HUES6 (cell line): ENCODE measurements at regions not wholly inside any gene's neighbourhood (a gene's known extent, or its start where the extent isn't known, plus 50 kb on each side); places are given as distances from the start of the nearest gene placed in this dataset.

Experiments
- H3K27ac ChIP-seq: 2 replicates; pipeline ENCODE4 v1.7.0; 2013; ENCODE audit warnings: low read depth, mild to moderate bottlenecking, low read length, inconsistent platforms
- H3K27me3 ChIP-seq: 2 replicates; pipeline ENCODE4 v1.6.1; 2013; ENCODE audit warnings: low read length; ENCODE audit not compliant: control insufficient read depth, insufficient read depth
- H3K36me3 ChIP-seq: 2 replicates; pipeline ENCODE4 v1.6.1; 2013; ENCODE audit warnings: low read length; ENCODE audit not compliant: control insufficient read depth, insufficient read depth
- H3K4me1 ChIP-seq: 2 replicates; pipeline ENCODE4 v1.6.1; 2013; ENCODE audit warnings: low read length; ENCODE audit not compliant: control insufficient read depth, insufficient read depth
- H3K4me3 ChIP-seq: 2 replicates; pipeline ENCODE4 v1.5.1; 2013; ENCODE audit warnings: low read depth, low read length
- H3K9ac ChIP-seq: one replicate; pipeline ENCODE4 v1.6.1; 2013; ENCODE audit warnings: mild to moderate bottlenecking, low read length
- H3K9me3 ChIP-seq: 2 replicates; pipeline ENCODE4 v1.6.1; 2013; ENCODE audit warnings: low read depth, low read length; ENCODE audit not compliant: control insufficient read depth, insufficient read depth

- Histone ChIP-seq H3K9me3 (no peaks in the 10 kb centered on the region; the same call in 1 of the 2 replicates), H3K4me3 (peak overlapping the region; percentile 42), H3K27me3 (peaks cover 4% of the 10 kb centered on the region; the same call in 1 of the 2 replicates), H3K4me1 (peaks cover 27% of the 10 kb centered on the region), H3K36me3 (no peaks in the 10 kb centered on the region), H3K9ac (no peak overlapping the region), H3K27ac (no peak overlapping the region; the same call in 1 of the 2 replicates)
Measured at GRCh38 chr1:168387781-168388760, 107.4 kb downstream of the TBX19 start.

DNA sequence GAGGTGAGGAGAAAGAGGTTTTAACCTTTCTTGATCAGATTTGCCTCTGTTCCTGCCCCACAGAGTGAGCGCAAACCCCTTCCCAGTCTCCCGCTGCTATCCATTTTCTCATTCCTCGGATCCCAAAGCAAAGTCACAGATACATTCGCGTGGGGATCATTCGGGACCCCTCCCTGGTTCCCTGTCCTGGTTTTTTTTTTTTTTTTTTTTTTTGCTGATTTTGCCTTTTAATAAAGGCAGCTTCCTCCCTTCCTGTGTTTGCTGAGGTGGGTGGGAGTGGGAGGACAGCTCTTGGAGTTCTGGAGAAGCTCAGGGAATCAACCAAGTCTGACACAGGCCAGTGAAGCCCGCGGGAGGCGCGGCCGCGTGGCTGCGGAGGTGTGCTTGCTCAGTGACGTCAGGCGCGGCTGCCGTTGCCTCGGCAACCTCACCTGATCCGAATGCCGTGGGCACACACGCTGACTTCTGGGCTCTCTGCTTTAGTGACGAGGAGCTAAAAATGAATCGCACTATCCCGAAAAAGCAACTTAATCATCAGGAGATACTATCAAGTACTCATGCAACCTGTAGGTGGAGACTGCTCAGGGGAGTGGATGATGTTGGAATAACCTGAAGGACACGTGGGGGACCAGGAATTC lies 106.4 kb downstream of the TBX19 start:
- Histone ChIP-seq H3K27ac (no peak overlapping the region; the same call in 1 of the 2 replicates), H3K27me3 (peaks cover 4% of the 10 kb centered on the region; the same call in 1 of the 2 replicates), H3K4me1 (peaks cover 22% of the 10 kb centered on the region), H3K4me3 (peak overlapping the region; percentile 42), H3K36me3 (no peaks in the 10 kb centered on the region), H3K9me3 (no peaks in the 10 kb centered on the region; the same call in 1 of the 2 replicates), H3K9ac (no peak overlapping the region)

DNA sequence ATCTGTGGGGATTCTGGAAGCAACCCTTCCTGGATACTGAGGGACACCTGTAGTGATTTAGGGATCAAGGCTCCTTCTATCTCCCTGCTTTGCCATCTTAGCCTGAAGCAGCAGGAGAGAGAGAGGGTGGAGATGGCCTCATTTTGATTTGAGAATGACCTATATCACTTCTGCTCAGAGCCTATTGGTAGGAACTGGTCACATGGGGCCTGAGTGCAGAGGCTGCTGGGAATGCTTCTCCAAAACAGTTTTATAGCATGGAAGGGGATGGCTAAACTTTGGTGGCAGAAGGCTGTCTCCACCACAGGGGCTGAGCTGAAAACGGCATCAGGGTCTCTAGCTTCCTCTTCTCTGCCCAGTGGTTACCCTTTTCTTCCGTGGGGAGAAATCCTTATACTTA lies 105.8 kb downstream of the TBX19 start:
- Histone ChIP-seq H3K36me3 (no peaks in the 10 kb centered on the region), H3K4me1 (peaks cover 22% of the 10 kb centered on the region), H3K27ac (no peak overlapping the region), H3K9ac (no peak overlapping the region), H3K9me3 (no peaks in the 10 kb centered on the region; the same call in 1 of the 2 replicates), H3K4me3 (no peak overlapping the region), H3K27me3 (peaks cover 4% of the 10 kb centered on the region; the same call in 1 of the 2 replicates)

GRCh38 chr1:168381850-168382249 lies 101.2 kb downstream of the TBX19 start:
- Histone ChIP-seq H3K4me1 (peaks cover 5% of the 10 kb centered on the region), H3K27ac (no peak overlapping the region), H3K9me3 (no peaks in the 10 kb centered on the region), H3K4me3 (no peak overlapping the region), H3K9ac (no peak overlapping the region), H3K27me3 (peaks cover 4% of the 10 kb centered on the region; the same call in 1 of the 2 replicates), H3K36me3 (no peaks in the 10 kb centered on the region)

- no peak overlapping the region for H3K9ac ChIP-seq
- no peak overlapping the region for H3K27ac ChIP-seq
- H3K9me3 ChIP-seq, result no peaks in the 10 kb centered on the region
- no peaks in the 10 kb centered on the region for H3K4me1 ChIP-seq
- H3K4me3 ChIP-seq, result no peak overlapping the region
- no peaks in the 10 kb centered on the region for H3K36me3 ChIP-seq
- no peaks in the 10 kb centered on the region for H3K27me3 ChIP-seq
Measured at GRCh38 chr1:168380945-168381344, 100.3 kb downstream of the TBX19 start.

GRCh38 chr1:168379104-168379860 lies 98.6 kb downstream of the TBX19 start:
- Histone ChIP-seq H3K9ac (no peak overlapping the region), H3K9me3 (no peaks in the 10 kb centered on the region), H3K27me3 (no peaks in the 10 kb centered on the region), H3K36me3 (no peaks in the 10 kb centered on the region), H3K4me1 (no peaks in the 10 kb centered on the region), H3K4me3 (no peak overlapping the region), H3K27ac (no peak overlapping the region)

DNA sequence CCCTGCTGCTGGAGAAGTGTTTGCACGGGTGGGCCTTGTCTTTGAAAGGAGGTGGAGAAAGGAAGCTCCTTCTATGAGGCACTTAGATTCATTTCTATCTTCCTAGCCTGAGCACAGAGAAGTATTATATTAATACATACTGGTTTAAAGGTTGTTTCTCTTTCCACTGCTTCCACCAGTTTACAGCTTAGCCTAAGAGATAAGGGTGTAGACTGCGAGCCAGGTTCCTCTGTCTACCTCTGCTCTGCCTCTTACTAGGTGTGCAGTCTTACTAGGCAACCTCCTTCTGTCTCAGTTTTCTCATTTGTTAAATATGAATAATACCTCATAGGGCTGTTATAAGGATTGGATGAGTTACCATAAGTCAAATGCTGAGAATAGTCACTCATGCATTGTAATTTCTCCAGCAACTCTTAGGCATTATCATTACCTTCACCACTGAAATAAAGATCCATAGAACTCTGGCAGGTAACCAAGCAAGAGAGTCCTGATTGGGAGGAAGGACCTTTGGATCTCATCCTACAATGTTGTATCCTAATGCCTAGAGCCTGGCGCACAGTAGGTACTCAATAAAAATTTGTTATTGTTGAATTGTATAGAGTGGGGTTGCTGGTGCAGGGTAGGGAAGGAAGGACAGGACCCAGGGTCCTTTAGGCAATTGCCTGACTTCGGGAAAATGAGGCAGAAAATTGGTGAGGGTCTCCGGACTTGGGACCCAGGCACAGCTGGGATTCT lies 95.1 kb downstream of the TBX19 start:
- H3K4me3 ChIP-seq, result no peak overlapping the region
- no peak overlapping the region for H3K9ac ChIP-seq
- H3K9me3 ChIP-seq, result no peaks in the 10 kb centered on the region
- H3K27ac ChIP-seq, result no peak overlapping the region
- H3K27me3 ChIP-seq, result no peaks in the 10 kb centered on the region
- no peaks in the 10 kb centered on the region; the same call in 1 of the 2 replicates for H3K4me1 ChIP-seq
- H3K36me3 ChIP-seq, result no peaks in the 10 kb centered on the region

GRCh38 chr1:168374566-168374965 lies 93.9 kb downstream of the TBX19 start:
- H3K4me3 ChIP-seq, result no peak overlapping the region
- no peaks in the 10 kb centered on the region for H3K9me3 ChIP-seq
- no peaks in the 10 kb centered on the region for H3K27me3 ChIP-seq
- H3K4me1 ChIP-seq, result no peaks in the 10 kb centered on the region; the same call in 1 of the 2 replicates
- H3K27ac ChIP-seq, result no peak overlapping the region
- no peak overlapping the region for H3K9ac ChIP-seq
- no peaks in the 10 kb centered on the region for H3K36me3 ChIP-seq

DNA sequence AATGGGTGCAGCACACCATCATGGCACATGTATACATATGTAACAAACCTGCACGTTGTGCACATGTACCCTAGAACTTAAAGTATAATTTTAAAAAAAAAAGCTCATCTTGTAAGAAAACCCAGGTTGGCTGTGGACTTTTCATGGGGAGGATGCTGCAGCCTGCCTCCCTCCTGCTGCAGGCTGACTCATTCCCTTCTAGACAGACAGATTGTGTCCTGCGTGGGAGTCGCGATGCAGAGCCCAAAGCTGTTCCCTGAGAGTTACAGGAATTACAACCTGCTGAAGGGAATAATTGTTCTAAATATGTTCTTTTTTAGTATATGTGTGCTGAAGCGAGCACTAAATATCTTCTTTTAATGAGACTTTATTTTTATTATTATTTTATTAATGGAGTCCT lies 93.2 kb downstream of the TBX19 start:
- Histone ChIP-seq H3K27me3 (no peaks in the 10 kb centered on the region), H3K9ac (no peak overlapping the region), H3K9me3 (no peaks in the 10 kb centered on the region), H3K36me3 (no peaks in the 10 kb centered on the region), H3K4me1 (no peaks in the 10 kb centered on the region; the same call in 1 of the 2 replicates), H3K27ac (no peak overlapping the region), H3K4me3 (no peak overlapping the region)

GRCh38 chr1:168372861-168373371 lies 92.2 kb downstream of the TBX19 start:
- Histone ChIP-seq H3K4me3 (no peak overlapping the region), H3K9ac (no peak overlapping the region), H3K9me3 (no peaks in the 10 kb centered on the region), H3K27me3 (no peaks in the 10 kb centered on the region), H3K27ac (no peak overlapping the region), H3K4me1 (no peaks in the 10 kb centered on the region; the same call in 1 of the 2 replicates), H3K36me3 (no peaks in the 10 kb centered on the region)
